Panc1 (cell line): ENCODE measurements at regions not wholly inside any gene's neighbourhood (a gene's known extent, or its start where the extent isn't known, plus 50 kb on each side); places are given as distances from the start of the nearest gene placed in this dataset.

Experiments
- POLR2AphosphoS5 ChIP-seq: IDR thresholded peaks from 2 replicates; pipeline ENCODE4 v1.6.1; 2012; ENCODE audit warnings: mild to moderate bottlenecking, low read depth, low read length, moderate library complexity
- TF ChIP-seq, protein P1 (sequence below): fragments of 450-650 bp; IDR thresholded peaks from 2 replicates; pipeline ENCODE4 v1.5.1; 2017; ENCODE audit warnings: mild to moderate bottlenecking

DNA sequence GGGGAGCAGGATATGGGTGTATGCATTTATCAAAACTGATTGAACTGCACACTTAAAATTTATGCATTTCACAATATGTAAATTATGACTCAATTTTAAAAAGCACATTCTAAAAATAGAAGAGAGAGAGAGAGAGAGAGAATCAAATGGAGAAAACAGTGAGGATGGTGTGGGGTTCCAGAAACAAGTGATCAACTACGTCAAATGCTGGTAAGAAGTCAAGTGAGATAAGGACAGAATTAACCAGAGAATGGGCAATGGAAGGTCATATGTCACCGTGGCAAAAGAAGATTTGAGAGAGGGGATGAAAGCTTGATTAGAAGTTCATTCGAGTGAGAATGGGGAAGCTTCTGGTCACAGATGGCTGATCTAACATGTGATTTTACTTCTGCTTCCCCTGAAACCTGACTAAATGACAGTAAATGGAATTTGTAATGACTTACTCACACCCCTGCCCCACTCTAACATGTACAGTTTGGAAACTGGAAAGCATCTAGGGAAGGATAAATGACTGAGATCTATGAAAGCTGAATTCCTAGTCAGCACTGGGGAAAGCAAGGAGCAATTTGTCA, 276.5 kb upstream of the AMIGO2 start:
- TF ChIP-seq, protein P1, sequence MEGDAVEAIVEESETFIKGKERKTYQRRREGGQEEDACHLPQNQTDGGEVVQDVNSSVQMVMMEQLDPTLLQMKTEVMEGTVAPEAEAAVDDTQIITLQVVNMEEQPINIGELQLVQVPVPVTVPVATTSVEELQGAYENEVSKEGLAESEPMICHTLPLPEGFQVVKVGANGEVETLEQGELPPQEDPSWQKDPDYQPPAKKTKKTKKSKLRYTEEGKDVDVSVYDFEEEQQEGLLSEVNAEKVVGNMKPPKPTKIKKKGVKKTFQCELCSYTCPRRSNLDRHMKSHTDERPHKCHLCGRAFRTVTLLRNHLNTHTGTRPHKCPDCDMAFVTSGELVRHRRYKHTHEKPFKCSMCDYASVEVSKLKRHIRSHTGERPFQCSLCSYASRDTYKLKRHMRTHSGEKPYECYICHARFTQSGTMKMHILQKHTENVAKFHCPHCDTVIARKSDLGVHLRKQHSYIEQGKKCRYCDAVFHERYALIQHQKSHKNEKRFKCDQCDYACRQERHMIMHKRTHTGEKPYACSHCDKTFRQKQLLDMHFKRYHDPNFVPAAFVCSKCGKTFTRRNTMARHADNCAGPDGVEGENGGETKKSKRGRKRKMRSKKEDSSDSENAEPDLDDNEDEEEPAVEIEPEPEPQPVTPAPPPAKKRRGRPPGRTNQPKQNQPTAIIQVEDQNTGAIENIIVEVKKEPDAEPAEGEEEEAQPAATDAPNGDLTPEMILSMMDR: no peak
- TF ChIP-seq POLR2AphosphoS5: no peak
